A549 (cell line): ENCODE measurements at regions not wholly inside any gene's neighbourhood (a gene's known extent, or its start where the extent isn't known, plus 50 kb on each side); places are given as distances from the start of the nearest gene placed in this dataset.

Source experiments
- CTCF ChIP-seq: fragments of >200 bp; sonication (Bioruptor Twin); formaldehyde crosslinking; IDR thresholded peaks from 3 replicates; pipeline ENCODE4 v1.5.1; 2016
- EHMT2 ChIP-seq: fragments of 200-600 bp; sonication (generic); IDR thresholded peaks from 2 replicates; pipeline ENCODE4 v1.6.1; 2016; ENCODE audit warnings: antibody characterized with exemption, low read depth, mild to moderate bottlenecking, moderate library complexity
- KDM5A ChIP-seq: fragments of 200-600 bp; sonication (generic); IDR thresholded peaks from 2 replicates; pipeline ENCODE4 v1.6.1; 2016; ENCODE audit warnings: antibody characterized with exemption, mild to moderate bottlenecking
- POLR2A ChIP-seq: IDR thresholded peaks from 2 replicates; pipeline ENCODE4 v1.6.1; 2012; ENCODE audit warnings: mild to moderate bottlenecking, low read length
- REST ChIP-seq: fragments of 200-600 bp; sonication (generic); IDR thresholded peaks from 2 replicates; pipeline ENCODE4 v1.6.1; 2016; ENCODE audit warnings: antibody characterized with exemption, mild to moderate bottlenecking, moderate library complexity
- USF2 ChIP-seq: fragments of 450-650 bp; IDR thresholded peaks from 2 replicates; pipeline ENCODE4 v1.6.1; 2014; ENCODE audit warnings: antibody characterized with exemption

GRCh38 chr11:106400949-106401570 lies 323.6 kb downstream of the AASDHPPT start:
- TF ChIP-seq CTCF: no peak
- TF ChIP-seq POLR2A: no peak
- TF ChIP-seq EHMT2: no peak
- no peak for TF ChIP-seq KDM5A
- no peak for TF ChIP-seq USF2
- no peak for TF ChIP-seq REST
